ENCODE measurements at regions not wholly inside any gene's neighbourhood (a gene's known extent, or its start where the extent isn't known, plus 50 kb on each side); places are given as distances from the start of the nearest gene placed in this dataset.

DNA sequence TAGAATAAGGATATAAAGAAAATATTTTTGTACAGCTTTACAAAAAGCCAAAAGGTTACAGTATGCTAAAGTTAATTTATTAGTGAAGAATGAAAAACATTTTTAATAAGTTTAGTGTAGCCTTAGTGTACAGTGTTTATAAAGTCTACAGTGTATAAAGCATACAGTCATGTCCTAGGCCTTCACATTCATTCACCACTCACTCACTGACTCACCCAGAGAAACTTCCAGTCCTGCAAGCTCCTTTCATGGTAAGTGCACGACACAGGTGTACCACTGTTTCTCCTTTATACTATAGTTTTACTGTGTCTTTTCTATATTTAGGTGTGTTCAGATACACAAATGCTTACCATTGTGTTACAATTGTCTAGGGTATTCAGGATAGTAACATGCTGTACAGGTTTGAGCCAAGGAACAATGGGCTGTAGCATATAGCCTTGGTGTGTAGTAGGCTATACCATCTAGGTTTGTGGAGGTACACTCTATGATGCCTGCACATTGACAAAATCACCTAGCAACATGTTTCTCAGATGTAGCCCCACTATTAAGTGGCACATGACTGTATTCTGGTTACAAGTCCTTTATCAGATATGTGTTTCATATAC lies 197.1 kb upstream of the KBTBD8 start:
- intact Hi-C loops (cut with micrococcal nuclease; ENCODE audit: unreplicated experiment), result no loop called here
- no peaks in the 10 kb centered on the region for H3K36me3 ChIP-seq (ENCODE audit: control insufficient read depth, insufficient read depth, low read length)
- no peaks in the 10 kb centered on the region for H3K4me1 ChIP-seq
- Mint-ChIP-seq H3K9me3 (ENCODE audit: unreplicated experiment) (no peaks in the 10 kb centered on the region), H3K27me3 (ENCODE audit: insufficient read depth, unreplicated experiment) (no peaks in the 10 kb centered on the region), H3K4me3 (ENCODE audit: unreplicated experiment) (no peak overlapping the region), H3K27ac (ENCODE audit: unreplicated experiment) (no peak overlapping the region), H3K4me1 (ENCODE audit: low read depth, unreplicated experiment) (no peaks in the 10 kb centered on the region), H3K36me3 (ENCODE audit: insufficient read depth, unreplicated experiment) (no peaks in the 10 kb centered on the region)
- no TSS peak for BruUV-seq (replicated peaks)
- H3K9me3 ChIP-seq, result no peaks in the 10 kb centered on the region
- ChIA-PET POLR2A (no interaction called here), CTCF (no interaction called here)
- DNase-seq, result no peak
- no peak overlapping the region for H3K4me3 ChIP-seq (ENCODE audit: low read depth, low read length)
- no peaks in the 10 kb centered on the region for H3K27me3 ChIP-seq (replicated peaks; ENCODE audit: control insufficient read depth, insufficient read depth, low read length)
- TF ChIP-seq, protein P1, sequence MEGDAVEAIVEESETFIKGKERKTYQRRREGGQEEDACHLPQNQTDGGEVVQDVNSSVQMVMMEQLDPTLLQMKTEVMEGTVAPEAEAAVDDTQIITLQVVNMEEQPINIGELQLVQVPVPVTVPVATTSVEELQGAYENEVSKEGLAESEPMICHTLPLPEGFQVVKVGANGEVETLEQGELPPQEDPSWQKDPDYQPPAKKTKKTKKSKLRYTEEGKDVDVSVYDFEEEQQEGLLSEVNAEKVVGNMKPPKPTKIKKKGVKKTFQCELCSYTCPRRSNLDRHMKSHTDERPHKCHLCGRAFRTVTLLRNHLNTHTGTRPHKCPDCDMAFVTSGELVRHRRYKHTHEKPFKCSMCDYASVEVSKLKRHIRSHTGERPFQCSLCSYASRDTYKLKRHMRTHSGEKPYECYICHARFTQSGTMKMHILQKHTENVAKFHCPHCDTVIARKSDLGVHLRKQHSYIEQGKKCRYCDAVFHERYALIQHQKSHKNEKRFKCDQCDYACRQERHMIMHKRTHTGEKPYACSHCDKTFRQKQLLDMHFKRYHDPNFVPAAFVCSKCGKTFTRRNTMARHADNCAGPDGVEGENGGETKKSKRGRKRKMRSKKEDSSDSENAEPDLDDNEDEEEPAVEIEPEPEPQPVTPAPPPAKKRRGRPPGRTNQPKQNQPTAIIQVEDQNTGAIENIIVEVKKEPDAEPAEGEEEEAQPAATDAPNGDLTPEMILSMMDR (IDR thresholded peaks at IDR 0.05; ENCODE audit: insufficient read depth in 1 of 2, low read depth in 1 of 2, low read length in 1 of 2, severe bottlenecking in 1 of 2, unreplicated experiment in 1 of 2), result no peak

DNA sequence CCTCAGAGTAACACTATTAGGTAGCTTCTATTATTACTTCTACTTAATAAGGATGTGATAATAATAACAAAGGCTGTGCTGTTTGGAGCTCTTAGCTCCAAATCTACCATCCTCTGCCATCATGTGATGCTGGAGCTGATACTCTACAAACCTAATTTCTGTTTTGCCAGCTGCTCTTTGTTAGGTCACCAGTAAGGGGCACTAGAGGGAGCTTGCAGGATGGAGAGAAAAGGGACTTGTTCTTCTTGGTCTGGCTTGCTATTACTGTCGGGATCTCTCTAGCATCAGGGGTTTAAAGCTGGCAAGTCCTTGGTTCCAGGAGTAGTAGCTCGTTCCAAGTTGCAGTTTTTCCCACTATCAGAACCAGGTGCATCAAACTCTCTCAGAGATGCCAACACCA lies 194.9 kb upstream of the KBTBD8 start:
- H3K4me1 ChIP-seq, result no peaks in the 10 kb centered on the region
- DNase-seq, result no peak
- Mint-ChIP-seq H3K27me3 (ENCODE audit: insufficient read depth, unreplicated experiment) (no peaks in the 10 kb centered on the region), H3K27ac (ENCODE audit: unreplicated experiment) (no peak overlapping the region), H3K9me3 (ENCODE audit: unreplicated experiment) (no peaks in the 10 kb centered on the region), H3K4me3 (ENCODE audit: unreplicated experiment) (no peak overlapping the region), H3K4me1 (ENCODE audit: low read depth, unreplicated experiment) (no peaks in the 10 kb centered on the region), H3K36me3 (ENCODE audit: insufficient read depth, unreplicated experiment) (no peaks in the 10 kb centered on the region)
- ChIA-PET CTCF (interaction anchor here (0.8 kb wide), 1 partner anchor 19 kb away, joined by 3 read pairs; no protein-coding TSS in a partner anchor), POLR2A (no interaction called here)
- no peak overlapping the region for H3K4me3 ChIP-seq (ENCODE audit: low read depth, low read length)
- intact Hi-C loops (cut with micrococcal nuclease; ENCODE audit: unreplicated experiment), result no loop called here
- BruUV-seq (replicated peaks), result no TSS peak
- H3K9me3 ChIP-seq, result no peaks in the 10 kb centered on the region
- H3K27me3 ChIP-seq (replicated peaks; ENCODE audit: control insufficient read depth, insufficient read depth, low read length), result no peaks in the 10 kb centered on the region
- TF ChIP-seq, protein P1 (IDR thresholded peaks at IDR 0.05; ENCODE audit: insufficient read depth in 1 of 2, low read depth in 1 of 2, low read length in 1 of 2, severe bottlenecking in 1 of 2, unreplicated experiment in 1 of 2), result no peak
- H3K36me3 ChIP-seq (ENCODE audit: control insufficient read depth, insufficient read depth, low read length), result no peaks in the 10 kb centered on the region

DNA sequence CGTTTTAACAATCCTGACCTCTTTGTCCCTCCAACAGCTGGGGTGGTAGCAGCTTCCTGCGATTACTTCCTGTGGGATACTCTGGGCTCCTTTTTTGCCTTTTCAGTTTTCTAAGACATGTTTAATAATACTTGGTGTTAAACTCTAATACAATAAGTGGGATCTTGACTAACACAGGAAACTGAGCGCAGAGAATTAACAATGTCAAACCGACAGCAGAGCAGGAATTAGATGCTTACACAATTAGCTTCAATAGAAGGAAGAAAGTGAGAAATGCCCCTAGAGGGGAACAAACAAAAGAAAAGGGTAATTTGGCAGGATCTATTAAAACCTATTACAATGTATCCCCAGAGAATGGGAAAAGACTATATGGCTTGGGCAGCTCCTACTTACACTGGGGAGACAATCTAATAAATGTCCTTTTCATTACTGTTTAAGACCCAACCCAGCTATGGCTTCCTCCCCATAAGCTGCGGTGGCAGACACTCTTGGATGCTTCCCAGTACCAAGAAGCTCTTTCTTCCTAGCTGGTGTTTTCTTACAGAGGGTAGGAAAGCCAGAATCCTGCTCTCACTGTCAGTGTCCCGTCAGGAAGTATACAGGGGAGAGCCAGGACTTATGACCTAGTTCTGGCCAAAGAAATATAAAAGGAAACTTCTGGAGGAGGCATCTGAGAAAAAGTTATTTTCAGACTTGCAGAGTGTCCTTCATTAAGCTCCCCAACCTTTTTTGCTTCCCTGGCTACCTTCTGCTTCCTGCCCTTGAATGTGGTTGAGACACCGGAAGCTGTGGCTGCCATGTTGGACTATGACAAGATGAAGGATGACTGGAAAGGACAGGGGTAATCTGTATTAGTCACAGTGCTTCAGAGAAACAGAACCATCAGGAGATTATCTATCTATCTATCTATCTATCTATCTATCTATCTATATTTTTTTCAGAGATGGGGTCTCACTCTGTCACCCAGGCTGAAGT lies 194.1 kb upstream of the KBTBD8 start:
- H3K4me1 Mint-ChIP-seq (ENCODE audit: low read depth, unreplicated experiment), result peaks cover 4% of the 10 kb centered on the region

More for the DNA sequence above, 194.1 kb upstream of the KBTBD8 start:
- intact Hi-C loops (cut with micrococcal nuclease; ENCODE audit: unreplicated experiment), result no loop called here
- Mint-ChIP-seq H3K36me3 (ENCODE audit: insufficient read depth, unreplicated experiment) (no peaks in the 10 kb centered on the region), H3K4me3 (ENCODE audit: unreplicated experiment) (no peak overlapping the region), H3K27me3 (ENCODE audit: insufficient read depth, unreplicated experiment) (no peaks in the 10 kb centered on the region), H3K27ac (ENCODE audit: unreplicated experiment) (no peak overlapping the region), H3K9me3 (ENCODE audit: unreplicated experiment) (no peaks in the 10 kb centered on the region)
- ChIA-PET POLR2A (no interaction called here), CTCF (interaction anchor here (0.8 kb wide), 1 partner anchor 18 kb away, joined by 3 read pairs; no protein-coding TSS in a partner anchor)
- peaks cover under 1% of the 10 kb centered on the region; the same call in 1 of the 2 replicates for H3K4me1 ChIP-seq
- no peak overlapping the region for H3K4me3 ChIP-seq (ENCODE audit: low read depth, low read length)
- TF ChIP-seq, protein P1 (IDR thresholded peaks at IDR 0.05; ENCODE audit: insufficient read depth in 1 of 2, low read depth in 1 of 2, low read length in 1 of 2, severe bottlenecking in 1 of 2, unreplicated experiment in 1 of 2), result no peak
- no TSS peak for BruUV-seq (replicated peaks)
- H3K9me3 ChIP-seq, result no peaks in the 10 kb centered on the region
- H3K27me3 ChIP-seq (replicated peaks; ENCODE audit: control insufficient read depth, insufficient read depth, low read length), result no peaks in the 10 kb centered on the region
- no peaks in the 10 kb centered on the region for H3K36me3 ChIP-seq (ENCODE audit: control insufficient read depth, insufficient read depth, low read length)
- no peak for DNase-seq
